ENCODE measurements at regions not wholly inside any gene's neighbourhood (a gene's known extent, or its start where the extent isn't known, plus 50 kb on each side); places are given as distances from the start of the nearest gene placed in this dataset.
A peak's percentile ranks its signal among the peaks of the same experiment; 100 is the strongest.

GRCh38 chr2:71879509-71880184 lies 268.0 kb downstream of the CYP26B1 start:
- no peak overlapping the region for H3K4me2 ChIP-seq
- peak overlapping the region; percentile 14; the same call in 1 of the 2 replicates for H2AFZ ChIP-seq (ENCODE audit: low read depth)
- H3K4me3 ChIP-seq (IDR thresholded peaks at IDR 0.05; ENCODE audit: insufficient read depth, low read depth, low read length): no peak overlapping the region
- no peaks in the 10 kb centered on the region for H4K20me1 ChIP-seq (ENCODE audit: insufficient read depth)
- H3K79me2 ChIP-seq (ENCODE audit: insufficient read depth, low read depth): no peaks in the 10 kb centered on the region
- H3K36me3 ChIP-seq (ENCODE audit: insufficient read depth): no peaks in the 10 kb centered on the region
- no peak overlapping the region for H3K9ac ChIP-seq
- TF ChIP-seq, protein P1, sequence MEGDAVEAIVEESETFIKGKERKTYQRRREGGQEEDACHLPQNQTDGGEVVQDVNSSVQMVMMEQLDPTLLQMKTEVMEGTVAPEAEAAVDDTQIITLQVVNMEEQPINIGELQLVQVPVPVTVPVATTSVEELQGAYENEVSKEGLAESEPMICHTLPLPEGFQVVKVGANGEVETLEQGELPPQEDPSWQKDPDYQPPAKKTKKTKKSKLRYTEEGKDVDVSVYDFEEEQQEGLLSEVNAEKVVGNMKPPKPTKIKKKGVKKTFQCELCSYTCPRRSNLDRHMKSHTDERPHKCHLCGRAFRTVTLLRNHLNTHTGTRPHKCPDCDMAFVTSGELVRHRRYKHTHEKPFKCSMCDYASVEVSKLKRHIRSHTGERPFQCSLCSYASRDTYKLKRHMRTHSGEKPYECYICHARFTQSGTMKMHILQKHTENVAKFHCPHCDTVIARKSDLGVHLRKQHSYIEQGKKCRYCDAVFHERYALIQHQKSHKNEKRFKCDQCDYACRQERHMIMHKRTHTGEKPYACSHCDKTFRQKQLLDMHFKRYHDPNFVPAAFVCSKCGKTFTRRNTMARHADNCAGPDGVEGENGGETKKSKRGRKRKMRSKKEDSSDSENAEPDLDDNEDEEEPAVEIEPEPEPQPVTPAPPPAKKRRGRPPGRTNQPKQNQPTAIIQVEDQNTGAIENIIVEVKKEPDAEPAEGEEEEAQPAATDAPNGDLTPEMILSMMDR (conservative IDR thresholded peaks at IDR 0.05; ENCODE audit: low read depth, low read length): no peak
- H3K4me1 ChIP-seq (ENCODE audit: low read depth, poor library complexity, severe bottlenecking): no peaks in the 10 kb centered on the region
- H3K27ac ChIP-seq: no peak overlapping the region
- no peaks in the 10 kb centered on the region for H3K27me3 ChIP-seq (ENCODE audit: insufficient read depth, low read depth)

DNA sequence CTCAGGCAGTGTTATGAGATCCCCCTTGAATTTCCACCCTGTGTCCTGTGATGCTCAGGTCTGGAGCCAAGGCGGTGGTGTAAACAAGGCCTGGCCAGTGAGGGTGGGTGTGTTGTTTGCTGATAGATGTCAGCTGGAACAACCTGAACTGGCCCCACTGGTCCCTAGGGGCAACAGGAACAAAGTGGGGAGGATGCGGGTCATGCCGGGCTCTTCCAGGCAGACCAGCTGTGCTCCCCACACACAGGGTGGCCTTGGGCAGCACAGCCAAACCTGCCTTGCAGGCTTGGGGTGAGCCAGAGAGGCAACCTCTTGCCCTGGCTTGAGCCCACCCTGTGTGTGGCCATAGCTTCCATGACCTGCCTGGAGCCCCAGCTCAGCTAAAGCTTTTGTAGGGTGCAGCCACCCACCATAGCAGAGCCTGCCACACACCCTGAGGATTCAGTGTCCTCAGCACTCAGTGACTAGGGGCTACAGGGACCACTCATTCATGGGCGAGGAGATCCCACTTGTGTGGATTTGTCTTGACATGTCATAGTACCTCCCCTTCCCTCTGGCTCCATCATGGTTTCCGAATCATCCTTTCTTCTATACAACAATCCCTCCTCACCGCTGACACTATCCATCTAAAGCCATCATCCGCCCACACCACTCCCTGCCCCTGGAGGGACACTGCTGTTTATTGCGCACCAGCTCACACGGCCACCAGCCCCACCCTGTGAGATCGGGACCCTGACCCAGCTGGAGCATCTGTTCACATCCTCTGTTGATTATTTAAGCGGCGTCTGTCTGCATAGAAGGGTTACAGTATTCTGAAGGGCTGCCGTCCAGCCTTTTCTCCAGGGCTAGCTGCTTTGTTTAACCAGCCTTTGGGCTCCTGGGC lies 268.8 kb downstream of the CYP26B1 start:
- Histone ChIP-seq H3K79me2 (ENCODE audit: insufficient read depth, low read depth) (no peaks in the 10 kb centered on the region), H3K4me2 (no peak overlapping the region), H3K4me1 (ENCODE audit: low read depth, poor library complexity, severe bottlenecking) (no peaks in the 10 kb centered on the region), H3K36me3 (ENCODE audit: insufficient read depth) (no peaks in the 10 kb centered on the region), H3K9ac (no peak overlapping the region), H4K20me1 (ENCODE audit: insufficient read depth) (no peaks in the 10 kb centered on the region), H3K27ac (no peak overlapping the region), H2AFZ (ENCODE audit: low read depth) (no peak overlapping the region), H3K4me3 (IDR thresholded peaks at IDR 0.05; ENCODE audit: insufficient read depth, low read depth, low read length) (no peak overlapping the region), H3K27me3 (ENCODE audit: insufficient read depth, low read depth) (no peaks in the 10 kb centered on the region)
- TF ChIP-seq, protein P1 (conservative IDR thresholded peaks at IDR 0.05; ENCODE audit: low read depth, low read length): no peak

- Histone ChIP-seq H3K27me3 (ENCODE audit: insufficient read depth, low read depth) (no peaks in the 10 kb centered on the region), H3K9ac (no peak overlapping the region), H3K4me2 (no peak overlapping the region), H3K79me2 (ENCODE audit: insufficient read depth, low read depth) (no peaks in the 10 kb centered on the region), H3K4me1 (ENCODE audit: low read depth, poor library complexity, severe bottlenecking) (no peaks in the 10 kb centered on the region), H3K27ac (no peak overlapping the region), H3K4me3 (IDR thresholded peaks at IDR 0.05; ENCODE audit: insufficient read depth, low read depth, low read length) (no peak overlapping the region), H4K20me1 (ENCODE audit: insufficient read depth) (no peaks in the 10 kb centered on the region), H3K36me3 (ENCODE audit: insufficient read depth) (no peaks in the 10 kb centered on the region), H2AFZ (ENCODE audit: low read depth) (no peak overlapping the region)
- TF ChIP-seq, protein P1 (conservative IDR thresholded peaks at IDR 0.05; ENCODE audit: low read depth, low read length): no peak
Measured at GRCh38 chr2:71877636-71878035, 270.0 kb downstream of the CYP26B1 start.

GRCh38 chr2:71876542-71877451 lies 270.9 kb downstream of the CYP26B1 start:
- no peak overlapping the region for H3K9ac ChIP-seq
- no peaks in the 10 kb centered on the region for H3K79me2 ChIP-seq (ENCODE audit: insufficient read depth, low read depth)
- no peaks in the 10 kb centered on the region for H3K4me1 ChIP-seq (ENCODE audit: low read depth, poor library complexity, severe bottlenecking)
- H3K27ac ChIP-seq: no peak overlapping the region
- no peaks in the 10 kb centered on the region for H3K36me3 ChIP-seq (ENCODE audit: insufficient read depth)
- no peaks in the 10 kb centered on the region for H4K20me1 ChIP-seq (ENCODE audit: insufficient read depth)
- H3K27me3 ChIP-seq (ENCODE audit: insufficient read depth, low read depth): no peaks in the 10 kb centered on the region
- no peak overlapping the region for H2AFZ ChIP-seq (ENCODE audit: low read depth)
- no peak overlapping the region for H3K4me2 ChIP-seq
- H3K4me3 ChIP-seq (IDR thresholded peaks at IDR 0.05; ENCODE audit: insufficient read depth, low read depth, low read length): no peak overlapping the region
- TF ChIP-seq, protein P1 (conservative IDR thresholded peaks at IDR 0.05; ENCODE audit: low read depth, low read length): no peak
